HG02642 (cell line): ENCODE measurements at regions not wholly inside any gene's neighbourhood (a gene's known extent, or its start where the extent isn't known, plus 50 kb on each side); places are given as distances from the start of the nearest gene placed in this dataset.

Experiments
- ATAC-seq: cut with Tn5 transposase; IDR thresholded peaks from one replicate; pipeline ENCODE4 v1.9.1; 2021; ENCODE audit warnings: mild to moderate bottlenecking; ENCODE audit not compliant: unreplicated experiment, poor library complexity

GRCh38 chr2:118791483-118791882 is 56.0 kb downstream of the EN1 start:
- ATAC-seq, result no peak

- no peak for ATAC-seq
Measured at GRCh38 chr2:118786746-118787145, 60.7 kb downstream of the EN1 start.

- no peak for ATAC-seq
Measured at GRCh38 chr2:118784860-118785259, 62.6 kb downstream of the EN1 start.

- ATAC-seq, result no peak
Measured at GRCh38 chr2:118779362-118779761, 68.1 kb downstream of the EN1 start.

- no peak for ATAC-seq
Measured at GRCh38 chr2:118774458-118775133, 72.9 kb downstream of the EN1 start.

- ATAC-seq, result no peak
Measured at GRCh38 chr2:118773826-118774225, 73.6 kb downstream of the EN1 start.

GRCh38 chr2:118772487-118773200 is 74.8 kb downstream of the EN1 start:
- no peak for ATAC-seq

- no peak for ATAC-seq
Measured at GRCh38 chr2:118769707-118770400, 77.6 kb downstream of the EN1 start.

- ATAC-seq, result no peak
Measured at GRCh38 chr2:118766871-118767270, 80.6 kb downstream of the EN1 start.

- no peak for ATAC-seq
Measured at GRCh38 chr2:118764855-118765254, 82.6 kb downstream of the EN1 start.

GRCh38 chr2:118763797-118764196 is 83.7 kb downstream of the EN1 start:
- no peak for ATAC-seq

- ATAC-seq, result no peak
Measured at GRCh38 chr2:118762290-118762689, 85.2 kb downstream of the EN1 start.

GRCh38 chr2:118761771-118762170 is 85.7 kb downstream of the EN1 start:
- no peak for ATAC-seq

- no peak for ATAC-seq
Measured at GRCh38 chr2:118755901-118756300, 91.5 kb downstream of the EN1 start.

GRCh38 chr2:118755384-118755783 is 92.1 kb downstream of the EN1 start:
- ATAC-seq, result no peak

GRCh38 chr2:118752762-118753429 is 94.6 kb downstream of the EN1 start:
- no peak for ATAC-seq

GRCh38 chr2:118750959-118751565 is 96.4 kb downstream of the EN1 start:
- ATAC-seq, result no peak

- ATAC-seq, result no peak
Measured at GRCh38 chr2:118748245-118748885, 99.1 kb downstream of the EN1 start.

- no peak for ATAC-seq
Measured at GRCh38 chr2:118747637-118748036, 99.8 kb downstream of the EN1 start.

GRCh38 chr2:118747066-118747465 is 100.4 kb downstream of the EN1 start:
- ATAC-seq, result no peak
